ENCODE measurements at regions not wholly inside any gene's neighbourhood (a gene's known extent, or its start where the extent isn't known, plus 50 kb on each side); places are given as distances from the start of the nearest gene placed in this dataset.

GRCh38 chr5:1734908-1735289 is 64.7 kb downstream of the MRPL36 start:
- Histone ChIP-seq H3K36me3 (replicated peaks in 1 of 2; ENCODE audit: control insufficient read depth in 1 of 2, insufficient read depth in 2 of 2, low read length in 2 of 2) (no peaks in the 10 kb centered on the region), H3K4me3 (replicated peaks in 1 of 3; ENCODE audit: insufficient read depth in 1 of 3, low read depth in 2 of 3, low read length in 3 of 3) (no peak overlapping the region), H3K27ac (ENCODE audit: extremely low read length, insufficient read depth, low read length) (no peak overlapping the region), H3K27me3 (ENCODE audit: control insufficient read depth in 1 of 2, insufficient read depth in 2 of 2, low read length in 2 of 2) (peaks cover 14 to 34% of the 10 kb centered on the region in 2 experiments), H3K4me2 (ENCODE audit: low read depth, low read length) (no peak overlapping the region), H3K9ac (ENCODE audit: insufficient read depth, low read depth, low read length) (no peak overlapping the region), H4K20me1 (ENCODE audit: insufficient read depth, low read length) (no peaks in the 10 kb centered on the region), H3K9me3 (ENCODE audit: low read length) (peaks cover 10% of the 10 kb centered on the region), H3K79me2 (ENCODE audit: insufficient read depth, low read length) (no peaks in the 10 kb centered on the region), H3K4me1 (ENCODE audit: insufficient read depth, low read length) (no peaks in the 10 kb centered on the region), H2AFZ (ENCODE audit: low read length) (no peak overlapping the region)
- in situ Hi-C loops (cut with HindIII; ENCODE audit: extremely low pct_ligation_motif_present, low pct_unique_long_range_greater_than_20kb), result no loop called here
- WGBS (ENCODE audit: low lambda C conversion rate), result 10% methylated on average over 8 of the region's 9 CpGs
- BruUV-seq (replicated peaks), result no TSS peak
- ChIA-PET POLR2A (no interaction called here), CTCF (ENCODE audit: low intra/inter-chr PET ratio, low total read pairs) (no interaction called here)
- FAIRE-seq (no peak), ATAC-seq (no peak), DNase-seq (ENCODE audit: low spot score) (no peak)
- no peak for TF ChIP-seq ZNF335 (CRISPR knock-in tag; IDR thresholded peaks at IDR 0.05)
- no peak for TF ChIP-seq THAP11 (CRISPR knock-in tag; IDR thresholded peaks at IDR 0.05)
- no peak for TF ChIP-seq KLF12 (CRISPR knock-in tag; IDR thresholded peaks at IDR 0.05; ENCODE audit: borderline replicate concordance)
- TF ChIP-seq ZNF562 (CRISPR knock-in tag; IDR thresholded peaks at IDR 0.05; ENCODE audit: borderline replicate concordance), result no peak
- TF ChIP-seq CEBPB (IDR thresholded peaks at IDR 0.05; ENCODE audit: borderline replicate concordance, low read depth, low read length), result no peak
- TF ChIP-seq CREB1 (IDR thresholded peaks at IDR 0.05), result no peak
- TF ChIP-seq CREB1 (CRISPR knock-in tag; IDR thresholded peaks at IDR 0.05), result no peak
- no peak for TF ChIP-seq ZNF800 (CRISPR knock-in tag; IDR thresholded peaks at IDR 0.05)
- TF ChIP-seq ZHX1 (CRISPR knock-in tag; IDR thresholded peaks at IDR 0.05; ENCODE audit: low read depth), result no peak
- TF ChIP-seq IKZF1 (IDR thresholded peaks at IDR 0.05), result no peak
- TF ChIP-seq ZNF567 (CRISPR knock-in tag; IDR thresholded peaks at IDR 0.05; ENCODE audit: borderline replicate concordance), result no peak
- no peak for TF ChIP-seq RARA (CRISPR knock-in tag; IDR thresholded peaks at IDR 0.05)
- intact Hi-C loops (cut with micrococcal nuclease; ENCODE audit: unreplicated experiment), result no loop called here

Data from HepG2 (cell line).